Kidney (tissue), 13 donors: ENCODE measurements at regions not wholly inside any gene's neighbourhood (a gene's known extent, or its start where the extent isn't known, plus 50 kb on each side); places are given as distances from the start of the nearest gene placed in this dataset.

Experiments
- DNase-seq, 5 donors: peaks; one replicate each; pipeline ENCODE4 v3.0.0-alpha.2; 2013 to 2020
- FAIRE-seq: peaks from 2 replicates; lab custom pipeline; 2012; peaks lifted over from hg19 to GRCh38; lab: Jason Lieb, UNC
- H3K27ac ChIP-seq, 2 donors: one replicate each; pipeline ENCODE4 v1.7.0; 2013; ENCODE audit warnings: low read depth in 2 of 2, low read length in 2 of 2, inconsistent platforms in 1 of 2
- H3K27me3 ChIP-seq: one replicate; pipeline ENCODE4 v1.7.1; 2013; ENCODE audit warnings: low read length, inconsistent platforms; ENCODE audit not compliant: control insufficient read depth, insufficient read depth
- H3K36me3 ChIP-seq, 3 donors: one replicate each; pipeline versions ENCODE4 v1.7.0 to v1.7.1; 2013; ENCODE audit warnings: low read length in 3 of 3, control low read depth in 1 of 3, inconsistent platforms in 1 of 3; ENCODE audit not compliant: insufficient read depth in 3 of 3, control insufficient read depth in 2 of 3
- H3K4me1 ChIP-seq, 3 donors: one replicate each; pipeline versions ENCODE4 v1.7.0 to v1.7.1; 2013; ENCODE audit warnings: low read length in 3 of 3, inconsistent platforms in 1 of 3, low read depth in 1 of 3; ENCODE audit not compliant: control insufficient read depth in 2 of 3, insufficient read depth in 2 of 3
- H3K4me3 ChIP-seq, 3 donors: one replicate each; pipeline versions ENCODE4 v1.7.0 to v1.8.1; 2013; ENCODE audit warnings: low read length in 3 of 3, control low read depth in 1 of 3, inconsistent platforms in 1 of 3
- H3K9ac ChIP-seq, 3 donors: one replicate each; pipeline versions ENCODE4 v1.7.0 to v1.7.1; 2013; ENCODE audit warnings: low read length in 3 of 3, control low read depth in 1 of 3, inconsistent platforms in 1 of 3
- H3K9me3 ChIP-seq, 3 donors: one replicate each; pipeline versions ENCODE4 v1.7.0 to v1.7.1; 2013; ENCODE audit warnings: low read length in 3 of 3, control low read depth in 1 of 3, inconsistent platforms in 1 of 3; ENCODE audit not compliant: control insufficient read depth in 2 of 3, insufficient read depth in 1 of 3
- intact Hi-C: fragments of 100-400 bp; cut with DNase I; formaldehyde crosslinking; loops from one replicate; pipeline ENCODE4 v1.11.1; 2022
- TF ChIP-seq, protein P1 (sequence below): IDR thresholded peaks from 3 replicates; pipeline ENCODE4 v1.5.1; 2012; ENCODE audit warnings: mild to moderate bottlenecking, moderate library complexity, borderline replicate concordance; ENCODE audit not compliant: insufficient read depth; ENCODE audit errors: extremely low read depth
- donor health status: control.
- donor health status: control.
- donor health status: control.
- donor health status: control.
- donor health status: control.
- donor health status: DM: yes; HTN: yes; CAD: no.
- donor health status: Normal renal cell carcinoma (clear cell type).

DNA sequence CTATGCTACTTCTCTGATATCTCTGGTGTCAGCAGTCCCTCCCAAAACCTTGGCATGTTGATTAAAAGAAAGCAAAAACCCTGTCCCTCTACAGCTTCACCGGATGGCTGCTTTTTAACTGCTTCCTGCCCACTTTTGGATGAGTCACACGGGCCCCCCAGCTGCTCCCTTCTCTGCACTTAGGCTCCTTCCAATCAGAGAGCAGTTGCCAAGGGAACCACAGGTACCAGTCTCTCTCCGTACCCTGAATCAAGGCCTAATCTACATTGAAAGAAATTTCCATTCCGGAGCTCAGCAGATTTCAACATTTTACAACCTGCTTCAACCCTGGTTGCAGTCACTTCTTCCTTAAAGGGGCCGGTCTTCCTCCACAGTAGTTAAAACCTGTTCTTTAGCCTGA is 70.6 kb upstream of the GJB5 start:
- no peaks in the 10 kb centered on the region for H3K9me3 ChIP-seq
- FAIRE-seq (no peak), DNase-seq (peak in 2 of 5 donors; percentile 23 to 27)
- no peak overlapping the region for H3K27ac ChIP-seq
- H3K36me3 ChIP-seq: no peaks in the 10 kb centered on the region
- no peak overlapping the region for H3K4me3 ChIP-seq
- intact Hi-C loops: no loop called here
- no peaks in the 10 kb centered on the region for H3K4me1 ChIP-seq
- H3K27me3 ChIP-seq: no peaks in the 10 kb centered on the region
- TF ChIP-seq, protein P1, sequence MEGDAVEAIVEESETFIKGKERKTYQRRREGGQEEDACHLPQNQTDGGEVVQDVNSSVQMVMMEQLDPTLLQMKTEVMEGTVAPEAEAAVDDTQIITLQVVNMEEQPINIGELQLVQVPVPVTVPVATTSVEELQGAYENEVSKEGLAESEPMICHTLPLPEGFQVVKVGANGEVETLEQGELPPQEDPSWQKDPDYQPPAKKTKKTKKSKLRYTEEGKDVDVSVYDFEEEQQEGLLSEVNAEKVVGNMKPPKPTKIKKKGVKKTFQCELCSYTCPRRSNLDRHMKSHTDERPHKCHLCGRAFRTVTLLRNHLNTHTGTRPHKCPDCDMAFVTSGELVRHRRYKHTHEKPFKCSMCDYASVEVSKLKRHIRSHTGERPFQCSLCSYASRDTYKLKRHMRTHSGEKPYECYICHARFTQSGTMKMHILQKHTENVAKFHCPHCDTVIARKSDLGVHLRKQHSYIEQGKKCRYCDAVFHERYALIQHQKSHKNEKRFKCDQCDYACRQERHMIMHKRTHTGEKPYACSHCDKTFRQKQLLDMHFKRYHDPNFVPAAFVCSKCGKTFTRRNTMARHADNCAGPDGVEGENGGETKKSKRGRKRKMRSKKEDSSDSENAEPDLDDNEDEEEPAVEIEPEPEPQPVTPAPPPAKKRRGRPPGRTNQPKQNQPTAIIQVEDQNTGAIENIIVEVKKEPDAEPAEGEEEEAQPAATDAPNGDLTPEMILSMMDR: no peak
- H3K9ac ChIP-seq: no peak overlapping the region

DNA sequence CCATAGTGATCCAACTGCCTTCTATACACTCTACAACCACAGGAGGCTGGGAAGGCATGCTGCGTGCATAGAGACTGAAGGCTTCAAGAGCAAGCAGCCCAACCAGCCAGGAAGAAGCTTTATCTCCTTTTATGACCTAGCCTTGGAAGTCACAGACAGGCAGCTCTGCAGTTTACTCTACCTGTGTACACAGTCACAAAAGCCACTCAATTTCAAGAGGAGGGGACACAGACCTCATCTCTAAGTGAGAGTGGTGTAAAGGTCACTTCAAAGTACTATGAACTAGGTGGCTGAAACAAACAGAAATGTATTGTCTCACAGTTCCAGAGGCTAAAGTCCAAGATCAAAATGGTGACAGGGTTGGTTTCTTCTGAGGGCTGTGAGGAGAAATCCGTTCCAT is 69.6 kb upstream of the GJB5 start:
- FAIRE-seq (no peak), DNase-seq (no peak)
- Histone ChIP-seq H3K9me3 (no peaks in the 10 kb centered on the region), H3K4me3 (no peak overlapping the region), H3K9ac (no peak overlapping the region), H3K4me1 (no peaks in the 10 kb centered on the region), H3K27me3 (peaks cover 5% of the 10 kb centered on the region), H3K36me3 (no peaks in the 10 kb centered on the region), H3K27ac (no peak overlapping the region)
- TF ChIP-seq, protein P1: no peak
- intact Hi-C loops: no loop called here

DNA sequence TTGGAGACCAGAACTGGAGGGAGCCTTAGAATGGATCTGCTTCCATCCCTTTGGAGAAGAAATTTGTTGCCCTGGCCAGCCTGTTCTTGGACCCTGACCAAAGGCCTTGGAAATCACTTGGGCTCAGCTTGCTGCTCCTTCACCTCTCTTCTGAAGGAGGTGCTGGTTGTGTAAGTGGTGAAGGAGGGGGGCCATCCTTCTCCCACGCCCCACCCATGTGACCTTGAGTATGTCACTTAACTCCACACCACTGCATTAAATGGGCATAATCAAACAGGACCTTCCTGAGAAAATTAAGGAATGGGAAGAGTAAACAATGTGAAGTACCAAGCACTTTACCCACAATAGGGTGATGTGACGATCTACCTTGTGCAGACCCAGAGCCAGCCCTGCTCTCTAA is 68.3 kb upstream of the GJB5 start:
- no peak overlapping the region for H3K4me3 ChIP-seq
- intact Hi-C loops: no loop called here
- peaks cover 5% of the 10 kb centered on the region for H3K27me3 ChIP-seq
- TF ChIP-seq, protein P1: no peak
- no peak overlapping the region for H3K27ac ChIP-seq
- H3K9ac ChIP-seq: no peak overlapping the region
- no peaks in the 10 kb centered on the region for H3K9me3 ChIP-seq
- H3K36me3 ChIP-seq: no peaks in the 10 kb centered on the region
- FAIRE-seq: no peak
- no peaks in the 10 kb centered on the region for H3K4me1 ChIP-seq
- no peak for DNase-seq
